GM23248 (cell line): ENCODE measurements at regions not wholly inside any gene's neighbourhood (a gene's known extent, or its start where the extent isn't known, plus 50 kb on each side); places are given as distances from the start of the nearest gene placed in this dataset.

Experiments
- EZH2 ChIP-seq: fragments of 200-600 bp; sonication (generic); IDR thresholded peaks from 2 replicates; pipeline ENCODE4 v1.6.1; 2018; ENCODE audit warnings: antibody characterized with exemption, mild to moderate bottlenecking; ENCODE audit not compliant: insufficient read depth, poor library complexity, severe bottlenecking
- EZH2phosphoT487 ChIP-seq: fragments of 200-600 bp; sonication (generic); IDR thresholded peaks from 2 replicates; pipeline ENCODE4 v1.6.1; 2018; ENCODE audit warnings: antibody characterized with exemption, moderate library complexity, mild to moderate bottlenecking, low read depth; ENCODE audit not compliant: insufficient read depth

DNA sequence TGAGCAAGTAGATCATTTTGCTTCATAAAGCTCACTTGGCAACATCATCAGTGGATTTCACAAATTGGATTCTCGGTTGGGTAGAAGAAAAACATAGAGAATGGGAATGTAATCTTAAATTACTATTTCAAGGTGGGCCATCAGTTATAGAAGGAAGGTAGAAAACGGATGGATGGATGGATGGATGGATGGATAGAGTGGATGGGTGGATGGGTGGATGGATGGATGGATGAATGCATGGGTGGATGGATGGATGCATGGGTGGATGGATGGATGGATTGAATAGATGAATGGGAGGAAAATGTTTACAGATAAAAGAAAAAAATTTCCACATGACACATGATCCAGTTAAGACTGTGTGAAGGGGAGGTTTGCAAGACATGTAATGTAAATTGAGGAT lies 159.7 kb downstream of the MEX3B start:
- no peak for TF ChIP-seq EZH2
- TF ChIP-seq EZH2phosphoT487: no peak
